ENCODE measurements at regions not wholly inside any gene's neighbourhood (a gene's known extent, or its start where the extent isn't known, plus 50 kb on each side); places are given as distances from the start of the nearest gene placed in this dataset.

- no peak for TF ChIP-seq CTCF (IDR thresholded peaks at IDR 0.05; ENCODE audit: low read depth, low read length)
- DNase-seq (ENCODE audit: low read depth, low spot score), result no peak
- in situ Hi-C loops (cut with HindIII; ENCODE audit: low sequenced_read_pairs), result no loop called here
Observed at GRCh38 chr21:16642353-16642752, 870.5 kb upstream of the CXADR start.

GRCh38 chr21:16644685-16645084 is 868.2 kb upstream of the CXADR start:
- DNase-seq (ENCODE audit: low read depth, low spot score), result no peak
- no peak overlapping the region for H3K4me3 ChIP-seq (ENCODE audit: low read depth, low read length)
- TF ChIP-seq CTCF (IDR thresholded peaks at IDR 0.05; ENCODE audit: low read depth, low read length), result no peak
- in situ Hi-C loops (cut with HindIII; ENCODE audit: low sequenced_read_pairs), result no loop called here

More at GRCh38 chr21:16642353-16642752, 870.5 kb upstream of the CXADR start:
- H3K4me3 ChIP-seq (ENCODE audit: low read depth, low read length), result no peak overlapping the region

- in situ Hi-C loops (cut with HindIII; ENCODE audit: low sequenced_read_pairs), result no loop called here
- TF ChIP-seq CTCF (IDR thresholded peaks at IDR 0.05; ENCODE audit: low read depth, low read length), result no peak
- H3K4me3 ChIP-seq (ENCODE audit: low read depth, low read length), result no peak overlapping the region
- no peak for DNase-seq (ENCODE audit: low read depth, low spot score)
Observed at GRCh38 chr21:16650714-16651366, 862.0 kb upstream of the CXADR start.

- in situ Hi-C loops (cut with HindIII; ENCODE audit: low sequenced_read_pairs), result no loop called here
- no peak overlapping the region for H3K4me3 ChIP-seq (ENCODE audit: low read depth, low read length)
- no peak for TF ChIP-seq CTCF (IDR thresholded peaks at IDR 0.05; ENCODE audit: low read depth, low read length)
- no peak for DNase-seq (ENCODE audit: low read depth, low spot score)
Observed at GRCh38 chr21:16651956-16652355, 860.9 kb upstream of the CXADR start.

- no peak for TF ChIP-seq CTCF (IDR thresholded peaks at IDR 0.05; ENCODE audit: low read depth, low read length)
- DNase-seq (ENCODE audit: low read depth, low spot score), result no peak
- in situ Hi-C loops (cut with HindIII; ENCODE audit: low sequenced_read_pairs), result no loop called here
- no peak overlapping the region for H3K4me3 ChIP-seq (ENCODE audit: low read depth, low read length)
Observed at GRCh38 chr21:16663436-16663835, 849.4 kb upstream of the CXADR start.

- in situ Hi-C loops (cut with HindIII; ENCODE audit: low sequenced_read_pairs), result no loop called here
- no peak for DNase-seq (ENCODE audit: low read depth, low spot score)
- H3K4me3 ChIP-seq (ENCODE audit: low read depth, low read length), result no peak overlapping the region
- no peak for TF ChIP-seq CTCF (IDR thresholded peaks at IDR 0.05; ENCODE audit: low read depth, low read length)
Observed at GRCh38 chr21:16667395-16667794, 845.4 kb upstream of the CXADR start.

All from astrocyte of the spinal cord (primary cell).